HepG2 (cell line): ENCODE measurements at regions not wholly inside any gene's neighbourhood (a gene's known extent, or its start where the extent isn't known, plus 50 kb on each side); places are given as distances from the start of the nearest gene placed in this dataset.

Source experiments
- ATAC-seq: fragments of 200-7000 bp; cut with Tn5 transposase; 3 replicates; pipeline ENCODE4 v1.9.1; 2020; ENCODE audit warnings: mild to moderate bottlenecking, moderate library complexity
- BruUV-seq: library from RNA; stranded (reverse); fragments of 400-500 nt; replicated peaks from 2 replicates; lab custom pipeline; 2021; lab: Mats Ljungman, UMichigan
- CTCF ChIA-PET: fragments of 300-600 bp; formaldehyde crosslinking; extraction: SDS; loops from one replicate; lab custom pipeline; 2021; ENCODE audit warnings: low total read pairs, inconsistent platforms, low intra/inter-chr PET ratio; lab: Yijun Ruan, JAX
- POLR2A ChIA-PET: fragments of 350-600 bp; sonication (Branson Sonifier 250); formaldehyde crosslinking; loops from one replicate; lab custom pipeline; 2020; ENCODE audit warnings: antibody characterized with exemption, inconsistent platforms; lab: Yijun Ruan, JAX
- DNase-seq: peaks from one replicate; pipeline ENCODE4 v3.0.0-alpha.2; 2015; ENCODE audit warnings: low spot score
- FAIRE-seq: peaks from 3 replicates; lab custom pipeline; 2011; peaks lifted over from hg19 to GRCh38; lab: Jason Lieb, UNC
- H2AFZ ChIP-seq: one replicate; pipeline ENCODE4 v1.6.1; 2011; ENCODE audit warnings: low read length, inconsistent platforms
- H3K27ac ChIP-seq: fragments of 300-600 bp; 3 replicates; pipeline ENCODE4 v1.8.0; 2011; ENCODE audit warnings: mixed run types, mild to moderate bottlenecking, mixed read lengths, low read length, inconsistent platforms; ENCODE audit not compliant: insufficient read depth; ENCODE audit errors: extremely low read length
- H3K27me3 ChIP-seq, 2 experiments: fragments of 200-600 bp in 1 of 2; 2 replicates in 1 of 2; 3 replicates in 1 of 2; pipeline versions ENCODE4 v1.6.0 to v1.8.0; 2011; ENCODE audit warnings: low read length in 2 of 2, mild to moderate bottlenecking in 2 of 2, moderate library complexity in 2 of 2, inconsistent platforms in 1 of 2; ENCODE audit not compliant: insufficient read depth in 2 of 2, control insufficient read depth in 1 of 2
- H3K36me3 ChIP-seq, 2 experiments: fragments of 200-600 bp in 1 of 2; replicated peaks in 1 of 2; 2 replicates in 1 of 2; 3 replicates in 1 of 2; pipeline versions ENCODE4 v1.5.1 to v1.8.0; 2011; ENCODE audit warnings: low read length in 2 of 2, inconsistent platforms in 1 of 2; ENCODE audit not compliant: insufficient read depth in 2 of 2, control insufficient read depth in 1 of 2
- H3K4me1 ChIP-seq: 2 replicates; pipeline ENCODE4 v1.5.1; 2012; ENCODE audit warnings: low read length, inconsistent platforms; ENCODE audit not compliant: insufficient read depth
- H3K4me2 ChIP-seq: 2 replicates; pipeline ENCODE4 v1.6.0; 2011; ENCODE audit warnings: low read depth, low read length, inconsistent platforms
- H3K4me3 ChIP-seq, 3 experiments: fragments of 200-600 bp in 1 of 3; sonication (generic), shearing (Covaris generic) in 1 of 3; replicated peaks in 1 of 3; 2 replicates each; pipeline ENCODE4 v1.5.1; 2011 to 2016; ENCODE audit warnings: low read length in 3 of 3, inconsistent platforms in 2 of 3, low read depth in 2 of 3, mild to moderate bottlenecking in 2 of 3, control low read depth in 1 of 3, mixed read lengths in 1 of 3; ENCODE audit not compliant: insufficient read depth in 1 of 3
- H3K79me2 ChIP-seq: one replicate; pipeline ENCODE4 v1.6.1; 2011; ENCODE audit warnings: low read length, inconsistent platforms; ENCODE audit not compliant: insufficient read depth
- H3K9ac ChIP-seq: 2 replicates; pipeline ENCODE4 v1.6.0; 2011; ENCODE audit warnings: mild to moderate bottlenecking, low read depth, low read length, inconsistent platforms; ENCODE audit not compliant: insufficient read depth
- H3K9me3 ChIP-seq: 2 replicates; pipeline ENCODE4 v1.5.1; 2012; ENCODE audit warnings: mild to moderate bottlenecking, low read length
- H4K20me1 ChIP-seq: 2 replicates; pipeline ENCODE4 v1.6.0; 2011; ENCODE audit warnings: inconsistent platforms, mild to moderate bottlenecking, low read length, moderate library complexity; ENCODE audit not compliant: insufficient read depth
- ASH2L ChIP-seq: fragments of 300-600, 200-600 bp; sonication (generic); IDR thresholded peaks from 2 replicates; pipeline ENCODE4 v1.7.0; 2017; ENCODE audit warnings: low read depth, mild to moderate bottlenecking, moderate library complexity, mixed read lengths, low read length; ENCODE audit not compliant: insufficient read length
- DMAP1 ChIP-seq: IDR thresholded peaks from 2 replicates; pipeline ENCODE4 v1.6.1; 2016
- HNRNPK ChIP-seq: fragments of 200-400 bp; formaldehyde crosslinking; IDR thresholded peaks from 2 replicates; pipeline ENCODE4 v1.6.1; 2018; ENCODE audit warnings: low read length, low read depth, moderate library complexity, mild to moderate bottlenecking; ENCODE audit not compliant: poor library complexity, severe bottlenecking
- KDM2A ChIP-seq: sonication (generic); formaldehyde crosslinking; IDR thresholded peaks from 2 replicates; pipeline ENCODE4 v1.4.0; 2020; ENCODE audit warnings: low read depth, missing genetic modification reagents, borderline replicate concordance
- PCBP1 ChIP-seq: fragments of 200-400 bp; formaldehyde crosslinking; IDR thresholded peaks from 2 replicates; pipeline ENCODE4 v1.6.1; 2017; ENCODE audit warnings: mild to moderate bottlenecking, low read depth, low read length, borderline replicate concordance
- POLR2G ChIP-seq: fragments of 200-400 bp; formaldehyde crosslinking; IDR thresholded peaks from 2 replicates; pipeline ENCODE4 v1.6.1; 2018; ENCODE audit warnings: mild to moderate bottlenecking, low read depth, low read length, moderate library complexity
- SP140L ChIP-seq: sonication (generic); formaldehyde crosslinking; IDR thresholded peaks from 2 replicates; pipeline ENCODE4 v1.4.0; 2020; ENCODE audit warnings: missing genetic modification reagents, borderline replicate concordance
- TMF1 ChIP-seq: sonication (generic); formaldehyde crosslinking; IDR thresholded peaks from 2 replicates; pipeline ENCODE4 v1.8.1; 2022; ENCODE audit warnings: low read depth, missing genetic modification reagents
- TOE1 ChIP-seq: sonication (generic); formaldehyde crosslinking; IDR thresholded peaks from 2 replicates; pipeline ENCODE4 v1.4.0; 2020; ENCODE audit warnings: mild to moderate bottlenecking, missing genetic modification reagents
- YEATS4 ChIP-seq: sonication (generic); formaldehyde crosslinking; IDR thresholded peaks from 2 replicates; pipeline ENCODE4 v1.4.0; 2020; ENCODE audit warnings: missing genetic modification reagents, borderline replicate concordance
- ZBTB20 ChIP-seq: sonication (generic); formaldehyde crosslinking; IDR thresholded peaks from 2 replicates; pipeline ENCODE4 v1.8.1; 2023; ENCODE audit warnings: missing genetic modification reagents, low read depth, mild to moderate bottlenecking, borderline replicate concordance
- ZBTB33 ChIP-seq: sonication (generic); formaldehyde crosslinking; IDR thresholded peaks from 2 replicates; pipeline ENCODE4 v1.4.0; 2020; ENCODE audit warnings: missing genetic modification reagents
- ZNF124 ChIP-seq: sonication (generic); formaldehyde crosslinking; IDR thresholded peaks from 2 replicates; pipeline ENCODE4 v1.4.0; 2020; ENCODE audit warnings: missing genetic modification reagents
- ZNF260 ChIP-seq: sonication (generic); formaldehyde crosslinking; IDR thresholded peaks from 2 replicates; pipeline ENCODE4 v1.4.0; 2020; ENCODE audit warnings: missing genetic modification reagents, low read depth, mild to moderate bottlenecking, borderline replicate concordance
- ZNF44 ChIP-seq: sonication (generic); formaldehyde crosslinking; IDR thresholded peaks from 2 replicates; pipeline ENCODE4 v1.5.1; 2020; ENCODE audit warnings: mild to moderate bottlenecking, missing genetic modification reagents
- ZSCAN30 ChIP-seq: sonication (generic); formaldehyde crosslinking; IDR thresholded peaks from 2 replicates; pipeline ENCODE4 v1.5.0; 2020; ENCODE audit warnings: mild to moderate bottlenecking, missing genetic modification reagents
- WGBS: methylation state at CpG from one replicate; pipeline ENCODE4 v1.1.6; 2017; ENCODE audit warnings: low lambda C conversion rate; 5-methylcytosine and 5-hydroxymethylcytosine counted together
- in situ Hi-C: cut with HindIII; loops from 2 replicates; pipeline ENCODE4 v1.10.0; 2017; ENCODE audit warnings: low pct_unique_long_range_greater_than_20kb; ENCODE audit not compliant: extremely low pct_ligation_motif_present
- intact Hi-C: fragments of 100-400 bp; cut with micrococcal nuclease; formaldehyde crosslinking; loops from one replicate; pipeline ENCODE4 v1.10.0; 2022; ENCODE audit not compliant: unreplicated experiment
- TF ChIP-seq, protein P1 (sequence below): sonication (generic); formaldehyde crosslinking; IDR thresholded peaks from 2 replicates; pipeline ENCODE4 v1.4.0; 2020; ENCODE audit warnings: mild to moderate bottlenecking, missing genetic modification reagents

DNA sequence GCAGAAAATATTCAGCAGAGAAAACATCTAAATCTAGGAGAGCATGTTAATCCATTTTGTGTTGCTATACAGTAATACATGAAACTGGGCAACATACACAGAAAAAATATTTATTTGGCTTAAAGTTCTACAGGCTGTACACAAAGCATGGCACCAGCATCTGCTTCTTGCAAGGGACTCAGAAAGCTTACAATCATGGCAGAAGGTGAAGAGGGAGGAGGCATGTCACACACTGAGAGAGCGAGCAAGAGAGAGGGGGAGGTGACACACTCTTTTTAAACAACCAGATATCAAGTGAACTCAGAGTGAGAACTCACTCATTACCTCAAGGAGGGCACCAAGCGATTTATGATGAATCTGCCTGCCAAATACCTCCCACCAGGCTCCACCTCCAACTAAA, 94.2 kb upstream of the CNOT2 start:
- ATAC-seq (no peak), DNase-seq (no peak), FAIRE-seq (no peak)
- no peak overlapping the region for H2AFZ ChIP-seq
- no TSS peak for BruUV-seq
- H3K27me3 ChIP-seq: no peaks in the 10 kb centered on the region
- H3K4me2 ChIP-seq: no peak overlapping the region
- no peak overlapping the region for H3K9ac ChIP-seq
- no peak overlapping the region for H3K27ac ChIP-seq
- POLR2A ChIA-PET: no interaction called here
- H3K9me3 ChIP-seq: peaks cover 5% of the 10 kb centered on the region
- no peaks in the 10 kb centered on the region for H3K79me2 ChIP-seq
- WGBS: 0% methylated on average over 2 of the region's 2 CpGs
- TF ChIP-seq SP140L (no peak), HNRNPK (no peak), ZBTB33 (CRISPR knock-in tag) (no peak), ZNF260 (CRISPR knock-in tag) (no peak), TOE1 (CRISPR knock-in tag) (no peak), ZBTB20 (CRISPR knock-in tag) (no peak), PCBP1 (no peak), ZNF124 (CRISPR knock-in tag) (no peak), ZSCAN30 (no peak), ZNF44 (CRISPR knock-in tag) (no peak), KDM2A (CRISPR knock-in tag) (no peak), DMAP1 (CRISPR knock-in tag) (no peak), ASH2L (no peak), POLR2G (no peak), TMF1 (CRISPR knock-in tag) (no peak), YEATS4 (CRISPR knock-in tag) (no peak)
- TF ChIP-seq, protein P1, sequence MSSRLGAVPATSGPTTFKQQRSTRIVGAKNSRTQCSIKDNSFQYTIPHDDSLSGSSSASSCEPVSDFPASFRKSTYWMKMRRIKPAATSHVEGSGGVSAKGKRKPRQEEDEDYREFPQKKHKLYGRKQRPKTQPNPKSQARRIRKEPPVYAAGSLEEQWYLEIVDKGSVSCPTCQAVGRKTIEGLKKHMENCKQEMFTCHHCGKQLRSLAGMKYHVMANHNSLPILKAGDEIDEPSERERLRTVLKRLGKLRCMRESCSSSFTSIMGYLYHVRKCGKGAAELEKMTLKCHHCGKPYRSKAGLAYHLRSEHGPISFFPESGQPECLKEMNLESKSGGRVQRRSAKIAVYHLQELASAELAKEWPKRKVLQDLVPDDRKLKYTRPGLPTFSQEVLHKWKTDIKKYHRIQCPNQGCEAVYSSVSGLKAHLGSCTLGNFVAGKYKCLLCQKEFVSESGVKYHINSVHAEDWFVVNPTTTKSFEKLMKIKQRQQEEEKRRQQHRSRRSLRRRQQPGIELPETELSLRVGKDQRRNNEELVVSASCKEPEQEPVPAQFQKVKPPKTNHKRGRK (CRISPR knock-in tag): no peak
- CTCF ChIA-PET: no interaction called here
- in situ Hi-C loops (no loop called here), intact Hi-C loops (no loop called here)
- H3K4me3 ChIP-seq: no peak overlapping the region
- H4K20me1 ChIP-seq: no peaks in the 10 kb centered on the region
- H3K4me1 ChIP-seq: no peaks in the 10 kb centered on the region
- H3K36me3 ChIP-seq: no peaks in the 10 kb centered on the region
